ENCODE measurements at regions not wholly inside any gene's neighbourhood (a gene's known extent, or its start where the extent isn't known, plus 50 kb on each side); places are given as distances from the start of the nearest gene placed in this dataset.

GRCh38 chr6:91659891-91660290, 1073.0 kb upstream of the MAP3K7 start:
- Histone ChIP-seq H3K9me3 (ENCODE audit: control insufficient read depth, low read depth, low read length) (no peaks in the 10 kb centered on the region), H3K79me2 (ENCODE audit: control insufficient read depth, insufficient read depth, low read length) (no peaks in the 10 kb centered on the region), H3K36me3 (ENCODE audit: control insufficient read depth in 2 of 2, extremely low read depth in 1 of 2, insufficient read depth in 2 of 2, low read length in 2 of 2) (no peaks in the 10 kb centered on the region), H3K4me3 (ENCODE audit: control insufficient read depth in 2 of 3, extremely low read depth in 1 of 3, insufficient read depth in 2 of 3, low read depth in 1 of 3, low read length in 3 of 3) (no peak overlapping the region), H2AFZ (ENCODE audit: control insufficient read depth, low read length) (no peak overlapping the region), H4K20me1 (ENCODE audit: control insufficient read depth, extremely low read depth, insufficient read depth, low read length) (no peaks in the 10 kb centered on the region), H3K9me1 (ENCODE audit: control insufficient read depth, extremely low read depth, insufficient read depth, low read length) (no peaks in the 10 kb centered on the region), H3K27me3 (ENCODE audit: control insufficient read depth, extremely low read depth, insufficient read depth, low read length) (no peaks in the 10 kb centered on the region), H3K27ac (ENCODE audit: control insufficient read depth, insufficient read depth, low read length) (no peak overlapping the region), H3K9ac (ENCODE audit: control insufficient read depth, extremely low read depth, insufficient read depth, low read length) (no peak overlapping the region), H3K4me1 (ENCODE audit: control insufficient read depth, extremely low read depth, insufficient read depth, low read length) (no peaks in the 10 kb centered on the region), H3K4me2 (ENCODE audit: control insufficient read depth, extremely low read depth, insufficient read depth, low read depth, low read length) (no peak overlapping the region)
- no peak for FAIRE-seq
- DNase-seq (ENCODE audit: low read depth, low spot score), result no peak
- dilution Hi-C loops (cut with MboI; ENCODE audit: extremely low pct_ligation_motif_present, low sequenced_read_pairs), result no loop called here
- TF ChIP-seq EZH2 (IDR thresholded peaks at IDR 0.05; ENCODE audit: low read length) (no peak), CTCF (optimal IDR thresholded peaks at IDR 0.05 in 1 of 3, IDR thresholded peaks at IDR 0.05 in 1 of 3, conservative IDR thresholded peaks at IDR 0.05 in 1 of 3; ENCODE audit: extremely low read depth in 1 of 3, insufficient read depth in 2 of 3, low read length in 3 of 3) (no peak)

- H3K9ac ChIP-seq (ENCODE audit: control insufficient read depth, extremely low read depth, insufficient read depth, low read length), result no peak overlapping the region
- dilution Hi-C loops (cut with MboI; ENCODE audit: extremely low pct_ligation_motif_present, low sequenced_read_pairs), result no loop called here
- no peak overlapping the region for H3K4me2 ChIP-seq (ENCODE audit: control insufficient read depth, extremely low read depth, insufficient read depth, low read depth, low read length)
- no peak overlapping the region for H3K27ac ChIP-seq (ENCODE audit: control insufficient read depth, insufficient read depth, low read length)
- no peaks in the 10 kb centered on the region for H3K9me1 ChIP-seq (ENCODE audit: control insufficient read depth, extremely low read depth, insufficient read depth, low read length)
- no peaks in the 10 kb centered on the region for H4K20me1 ChIP-seq (ENCODE audit: control insufficient read depth, extremely low read depth, insufficient read depth, low read length)
- no peak for TF ChIP-seq CTCF (optimal IDR thresholded peaks at IDR 0.05 in 1 of 3, IDR thresholded peaks at IDR 0.05 in 1 of 3, conservative IDR thresholded peaks at IDR 0.05 in 1 of 3; ENCODE audit: extremely low read depth in 1 of 3, insufficient read depth in 2 of 3, low read length in 3 of 3)
- TF ChIP-seq EZH2 (IDR thresholded peaks at IDR 0.05; ENCODE audit: low read length), result no peak
- DNase-seq (ENCODE audit: low read depth, low spot score) (no peak), FAIRE-seq (no peak)
- no peaks in the 10 kb centered on the region for H3K79me2 ChIP-seq (ENCODE audit: control insufficient read depth, insufficient read depth, low read length)
- H3K9me3 ChIP-seq (ENCODE audit: control insufficient read depth, low read depth, low read length), result no peaks in the 10 kb centered on the region
- no peaks in the 10 kb centered on the region for H3K4me1 ChIP-seq (ENCODE audit: control insufficient read depth, extremely low read depth, insufficient read depth, low read length)
- H3K4me3 ChIP-seq (ENCODE audit: control insufficient read depth in 2 of 3, extremely low read depth in 1 of 3, insufficient read depth in 2 of 3, low read depth in 1 of 3, low read length in 3 of 3), result no peak overlapping the region
- no peak overlapping the region for H2AFZ ChIP-seq (ENCODE audit: control insufficient read depth, low read length)
- H3K27me3 ChIP-seq (ENCODE audit: control insufficient read depth, extremely low read depth, insufficient read depth, low read length), result no peaks in the 10 kb centered on the region
- H3K36me3 ChIP-seq (ENCODE audit: control insufficient read depth in 2 of 2, extremely low read depth in 1 of 2, insufficient read depth in 2 of 2, low read length in 2 of 2), result no peaks in the 10 kb centered on the region
Observed at GRCh38 chr6:91654793-91655192, 1067.9 kb upstream of the MAP3K7 start.

Measured in keratinocyte (primary cell).